ENCODE measurements at regions not wholly inside any gene's neighbourhood (a gene's known extent, or its start where the extent isn't known, plus 50 kb on each side); places are given as distances from the start of the nearest gene placed in this dataset.

DNA sequence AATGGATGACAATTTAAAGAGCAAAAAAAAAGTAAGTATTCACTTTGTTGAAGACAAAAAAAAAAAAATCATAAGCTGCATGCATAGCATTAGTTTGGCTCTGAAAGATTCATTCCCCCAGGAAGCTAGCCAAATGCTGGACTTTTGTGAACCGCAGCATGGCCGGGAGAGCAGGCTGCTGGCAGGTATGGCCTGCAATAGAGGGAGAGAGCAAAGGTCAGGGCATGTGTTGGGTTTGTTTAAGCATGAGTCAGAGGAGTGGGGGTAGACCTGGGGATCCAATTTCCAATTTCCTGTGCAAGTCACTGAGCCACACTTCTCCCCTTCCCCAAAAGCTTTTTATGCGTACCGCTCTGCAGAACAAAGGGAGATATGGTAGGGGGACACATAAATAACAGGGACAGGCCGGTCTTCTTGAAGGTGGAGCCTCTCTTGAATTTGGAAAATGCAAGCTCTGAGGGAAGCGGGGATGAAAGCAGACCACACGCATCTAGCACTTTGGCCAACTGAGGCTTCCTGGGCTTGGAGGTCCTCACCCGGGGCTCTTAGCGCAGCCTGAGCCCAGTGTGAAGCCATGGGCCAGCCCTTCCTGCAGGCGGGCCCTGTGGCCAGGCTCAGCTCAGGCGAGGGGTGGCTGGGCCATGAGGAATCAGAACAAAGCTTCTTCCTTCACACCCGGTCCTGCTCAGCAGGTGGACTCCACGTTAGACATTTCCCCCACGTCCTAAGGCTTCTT, 171.1 kb downstream of the TOMM20 start (continued):
- TF ChIP-seq RAD21 (CRISPR knock-in tag; IDR thresholded peaks at IDR 0.05) (peak; percentile 33; the same call in 1 of the 2 replicates), ZNF280D (CRISPR knock-in tag; IDR thresholded peaks at IDR 0.05) (no peak), SAP130 (CRISPR knock-in tag; IDR thresholded peaks at IDR 0.05; ENCODE audit: low read depth) (peak; percentile 83), ZNF552 (CRISPR knock-in tag; IDR thresholded peaks at IDR 0.05; ENCODE audit: borderline replicate concordance) (no peak), NR3C1 (CRISPR knock-in tag; IDR thresholded peaks at IDR 0.05) (no peak), RFXAP (CRISPR knock-in tag; IDR thresholded peaks at IDR 0.05; ENCODE audit: borderline replicate concordance) (peak; percentile 36), ZNF678 (CRISPR knock-in tag; IDR thresholded peaks at IDR 0.05) (no peak), ZFP1 (CRISPR knock-in tag; IDR thresholded peaks at IDR 0.05) (peak; percentile 91), ZNF770 (CRISPR knock-in tag; IDR thresholded peaks at IDR 0.05) (no peak), SNRNP70 (IDR thresholded peaks at IDR 0.05; ENCODE audit: low read depth, low read length) (no peak), DZIP1 (CRISPR knock-in tag; IDR thresholded peaks at IDR 0.05) (peak; percentile 75; the same call in 1 of the 2 replicates), ZNF878 (CRISPR knock-in tag; IDR thresholded peaks at IDR 0.05) (peak; percentile 79), JUNB (CRISPR knock-in tag; IDR thresholded peaks at IDR 0.05; ENCODE audit: borderline replicate concordance) (peak; percentile 100), PHB2 (IDR thresholded peaks at IDR 0.05; ENCODE audit: partially characterized antibody) (no peak), ISL2 (CRISPR knock-in tag; IDR thresholded peaks at IDR 0.05) (peak; percentile 94)
- TF ChIP-seq, protein P1, sequence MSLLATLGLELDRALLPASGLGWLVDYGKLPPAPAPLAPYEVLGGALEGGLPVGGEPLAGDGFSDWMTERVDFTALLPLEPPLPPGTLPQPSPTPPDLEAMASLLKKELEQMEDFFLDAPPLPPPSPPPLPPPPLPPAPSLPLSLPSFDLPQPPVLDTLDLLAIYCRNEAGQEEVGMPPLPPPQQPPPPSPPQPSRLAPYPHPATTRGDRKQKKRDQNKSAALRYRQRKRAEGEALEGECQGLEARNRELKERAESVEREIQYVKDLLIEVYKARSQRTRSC (CRISPR knock-in tag; IDR thresholded peaks at IDR 0.05; ENCODE audit: low read depth): 0 out of 2 replicates have a peak, but pooled peaks have one; percentile 64
- TF ChIP-seq, protein P2, sequence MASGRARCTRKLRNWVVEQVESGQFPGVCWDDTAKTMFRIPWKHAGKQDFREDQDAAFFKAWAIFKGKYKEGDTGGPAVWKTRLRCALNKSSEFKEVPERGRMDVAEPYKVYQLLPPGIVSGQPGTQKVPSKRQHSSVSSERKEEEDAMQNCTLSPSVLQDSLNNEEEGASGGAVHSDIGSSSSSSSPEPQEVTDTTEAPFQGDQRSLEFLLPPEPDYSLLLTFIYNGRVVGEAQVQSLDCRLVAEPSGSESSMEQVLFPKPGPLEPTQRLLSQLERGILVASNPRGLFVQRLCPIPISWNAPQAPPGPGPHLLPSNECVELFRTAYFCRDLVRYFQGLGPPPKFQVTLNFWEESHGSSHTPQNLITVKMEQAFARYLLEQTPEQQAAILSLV (CRISPR knock-in tag; IDR thresholded peaks at IDR 0.05; ENCODE audit: borderline replicate concordance): no peak; the same call in 1 of the 2 replicates
